ENCODE measurements at regions not wholly inside any gene's neighbourhood (a gene's known extent, or its start where the extent isn't known, plus 50 kb on each side); places are given as distances from the start of the nearest gene placed in this dataset.

DNA sequence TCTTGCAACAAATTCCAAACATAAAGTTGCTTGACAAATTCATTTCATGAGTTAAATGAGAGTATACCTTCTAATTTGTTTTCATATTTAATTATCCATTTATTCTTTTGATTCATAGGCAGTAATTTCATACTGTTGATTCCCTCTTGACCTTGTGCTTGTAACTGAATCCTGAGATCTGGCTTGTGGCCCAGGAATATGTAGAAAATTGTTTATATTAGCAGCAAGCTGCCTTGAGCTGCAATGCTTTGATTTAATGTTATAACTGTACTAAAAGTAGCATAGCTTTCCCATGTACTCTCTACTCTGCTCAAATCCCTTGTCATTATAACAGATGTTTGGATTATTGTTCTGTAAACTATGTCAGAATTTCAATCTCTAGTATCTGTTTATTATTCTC is 780.7 kb downstream of the NR2F1-AS1 start:
- H3K79me2 ChIP-seq (ENCODE audit: control insufficient read depth, insufficient read depth, low read length) = no peaks in the 10 kb centered on the region
- TF ChIP-seq, protein P1, sequence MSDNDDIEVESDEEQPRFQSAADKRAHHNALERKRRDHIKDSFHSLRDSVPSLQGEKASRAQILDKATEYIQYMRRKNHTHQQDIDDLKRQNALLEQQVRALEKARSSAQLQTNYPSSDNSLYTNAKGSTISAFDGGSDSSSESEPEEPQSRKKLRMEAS (IDR thresholded peaks at IDR 0.05; ENCODE audit: insufficient read depth, insufficient read length) = no peak
- TF ChIP-seq, protein P2, sequence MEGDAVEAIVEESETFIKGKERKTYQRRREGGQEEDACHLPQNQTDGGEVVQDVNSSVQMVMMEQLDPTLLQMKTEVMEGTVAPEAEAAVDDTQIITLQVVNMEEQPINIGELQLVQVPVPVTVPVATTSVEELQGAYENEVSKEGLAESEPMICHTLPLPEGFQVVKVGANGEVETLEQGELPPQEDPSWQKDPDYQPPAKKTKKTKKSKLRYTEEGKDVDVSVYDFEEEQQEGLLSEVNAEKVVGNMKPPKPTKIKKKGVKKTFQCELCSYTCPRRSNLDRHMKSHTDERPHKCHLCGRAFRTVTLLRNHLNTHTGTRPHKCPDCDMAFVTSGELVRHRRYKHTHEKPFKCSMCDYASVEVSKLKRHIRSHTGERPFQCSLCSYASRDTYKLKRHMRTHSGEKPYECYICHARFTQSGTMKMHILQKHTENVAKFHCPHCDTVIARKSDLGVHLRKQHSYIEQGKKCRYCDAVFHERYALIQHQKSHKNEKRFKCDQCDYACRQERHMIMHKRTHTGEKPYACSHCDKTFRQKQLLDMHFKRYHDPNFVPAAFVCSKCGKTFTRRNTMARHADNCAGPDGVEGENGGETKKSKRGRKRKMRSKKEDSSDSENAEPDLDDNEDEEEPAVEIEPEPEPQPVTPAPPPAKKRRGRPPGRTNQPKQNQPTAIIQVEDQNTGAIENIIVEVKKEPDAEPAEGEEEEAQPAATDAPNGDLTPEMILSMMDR (IDR thresholded peaks at IDR 0.05; ENCODE audit: extremely low read depth in 1 of 2, insufficient read depth in 1 of 2, low read depth in 1 of 2, low read length in 2 of 2) = no peak
- TF ChIP-seq MYC (IDR thresholded peaks at IDR 0.05; ENCODE audit: low read depth, low read length) (no peak), POLR2AphosphoS5 (IDR thresholded peaks at IDR 0.05; ENCODE audit: insufficient read depth, low read depth, low read length) (no peak), GATA2 (IDR thresholded peaks at IDR 0.05; ENCODE audit: insufficient read depth, insufficient read length, low read depth, low read length) (no peak)
- POLR2A ChIA-PET = no interaction called here
- dilution Hi-C loops (cut with MboI; ENCODE audit: extremely low pct_ligation_motif_present, low sequenced_read_pairs) (no loop called here), intact Hi-C loops (cut with micrococcal nuclease) (no loop called here)
- DNase-seq (ENCODE audit: low read depth, low spot score) (peak; percentile 60), FAIRE-seq (no peak)
- no peaks in the 10 kb centered on the region for H3K9me1 ChIP-seq (replicated peaks; ENCODE audit: control insufficient read depth, extremely low read depth, insufficient read depth, low read length)
- no TSS peak for BruUV-seq (replicated peaks)
- no peak overlapping the region for H3K9ac ChIP-seq (replicated peaks; ENCODE audit: extremely low read depth, insufficient read depth, low read length)
- H4K20me1 ChIP-seq (replicated peaks; ENCODE audit: control insufficient read depth, extremely low read depth, insufficient read depth, low read length) = no peaks in the 10 kb centered on the region
- H3K4me1 ChIP-seq (ENCODE audit: control insufficient read depth, extremely low read depth, insufficient read depth, low read length) = no peaks in the 10 kb centered on the region
- no peak overlapping the region for H2AFZ ChIP-seq (ENCODE audit: low read depth, low read length)
- H3K36me3 ChIP-seq (ENCODE audit: control insufficient read depth in 2 of 2, extremely low read depth in 1 of 2, insufficient read depth in 2 of 2, low read length in 2 of 2) = no peaks in the 10 kb centered on the region
- H3K4me2 ChIP-seq (ENCODE audit: insufficient read depth, low read length) = no peak overlapping the region
- H3K27ac ChIP-seq (ENCODE audit: insufficient read depth, low read depth, low read length) = no peak overlapping the region
- H3K4me3 ChIP-seq (replicated peaks in 1 of 3; ENCODE audit: insufficient read depth in 1 of 3, low read depth in 1 of 3, low read length in 3 of 3) = no peak overlapping the region
- CTCF ChIA-PET = interaction anchor here (0.7 to 1.4 kb wide), 4 partner anchors 11 to 282 kb away, joined by 3 read pairs; no protein-coding TSS in a partner anchor
- H3K9me3 ChIP-seq (replicated peaks; ENCODE audit: control insufficient read depth, insufficient read depth, low read length) = no peaks in the 10 kb centered on the region
- H3K27me3 ChIP-seq (ENCODE audit: control insufficient read depth in 2 of 2, insufficient read depth in 2 of 2, low read length in 2 of 2) = no peaks in the 10 kb centered on the region

DNA sequence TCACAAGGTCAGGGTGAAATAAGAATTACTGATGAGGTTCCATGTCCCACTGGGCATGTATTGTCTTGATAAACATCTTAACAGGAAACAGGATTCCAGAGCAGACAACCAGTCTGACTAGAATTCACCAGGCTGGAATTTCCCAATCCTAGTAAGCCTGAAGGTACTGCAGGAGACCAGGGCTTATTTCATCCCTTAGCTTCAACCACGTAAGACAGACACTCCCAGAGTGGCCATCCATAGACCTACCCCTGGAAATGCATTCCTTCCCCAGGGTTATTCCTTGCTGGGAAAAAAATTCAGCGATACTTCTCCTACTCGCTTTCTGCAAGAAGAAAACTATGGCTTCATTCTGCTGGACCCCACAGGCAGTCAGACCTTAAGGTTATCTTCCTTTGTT is 785.4 kb downstream of the NR2F1-AS1 start:
- Histone ChIP-seq H3K27me3 (ENCODE audit: control insufficient read depth in 2 of 2, insufficient read depth in 2 of 2, low read length in 2 of 2) (no peaks in the 10 kb centered on the region), H2AFZ (ENCODE audit: low read depth, low read length) (no peak overlapping the region), H3K4me1 (ENCODE audit: control insufficient read depth, extremely low read depth, insufficient read depth, low read length) (no peaks in the 10 kb centered on the region), H4K20me1 (replicated peaks; ENCODE audit: control insufficient read depth, extremely low read depth, insufficient read depth, low read length) (no peaks in the 10 kb centered on the region), H3K9me1 (replicated peaks; ENCODE audit: control insufficient read depth, extremely low read depth, insufficient read depth, low read length) (no peaks in the 10 kb centered on the region), H3K9me3 (replicated peaks; ENCODE audit: control insufficient read depth, insufficient read depth, low read length) (no peaks in the 10 kb centered on the region), H3K9ac (replicated peaks; ENCODE audit: extremely low read depth, insufficient read depth, low read length) (no peak overlapping the region), H3K27ac (ENCODE audit: insufficient read depth, low read depth, low read length) (no peak overlapping the region), H3K36me3 (ENCODE audit: control insufficient read depth in 2 of 2, extremely low read depth in 1 of 2, insufficient read depth in 2 of 2, low read length in 2 of 2) (no peaks in the 10 kb centered on the region), H3K4me3 (replicated peaks in 1 of 3; ENCODE audit: insufficient read depth in 1 of 3, low read depth in 1 of 3, low read length in 3 of 3) (no peak overlapping the region), H3K4me2 (ENCODE audit: insufficient read depth, low read length) (no peak overlapping the region), H3K79me2 (ENCODE audit: control insufficient read depth, insufficient read depth, low read length) (no peaks in the 10 kb centered on the region)
- TF ChIP-seq MYC (IDR thresholded peaks at IDR 0.05; ENCODE audit: low read depth, low read length) (no peak), JUN (IDR thresholded peaks at IDR 0.05; ENCODE audit: borderline replicate concordance, insufficient read depth, insufficient read length, low read depth) (no peak)
- ChIA-PET POLR2A (no interaction called here), CTCF (no interaction called here)
- intact Hi-C loops (cut with micrococcal nuclease) (no loop called here), dilution Hi-C loops (cut with MboI; ENCODE audit: extremely low pct_ligation_motif_present, low sequenced_read_pairs) (no loop called here)
- FAIRE-seq (no peak), DNase-seq (ENCODE audit: low read depth, low spot score) (no peak)
- BruUV-seq (replicated peaks) = no TSS peak

All from endothelial cell of umbilical vein (primary cell).